GM19240 (cell line): ENCODE measurements at regions not wholly inside any gene's neighbourhood (a gene's known extent, or its start where the extent isn't known, plus 50 kb on each side); places are given as distances from the start of the nearest gene placed in this dataset.

ENCODE experiments used
- DNase-seq: peaks from one replicate; pipeline ENCODE4 v3.0.0; 2011; ENCODE audit warnings: low spot score; ENCODE audit not compliant: insufficient read length

GRCh38 chr2:30368258-30368657 is 78.8 kb upstream of the LCLAT1 start:
- DNase-seq = no peak

DNA sequence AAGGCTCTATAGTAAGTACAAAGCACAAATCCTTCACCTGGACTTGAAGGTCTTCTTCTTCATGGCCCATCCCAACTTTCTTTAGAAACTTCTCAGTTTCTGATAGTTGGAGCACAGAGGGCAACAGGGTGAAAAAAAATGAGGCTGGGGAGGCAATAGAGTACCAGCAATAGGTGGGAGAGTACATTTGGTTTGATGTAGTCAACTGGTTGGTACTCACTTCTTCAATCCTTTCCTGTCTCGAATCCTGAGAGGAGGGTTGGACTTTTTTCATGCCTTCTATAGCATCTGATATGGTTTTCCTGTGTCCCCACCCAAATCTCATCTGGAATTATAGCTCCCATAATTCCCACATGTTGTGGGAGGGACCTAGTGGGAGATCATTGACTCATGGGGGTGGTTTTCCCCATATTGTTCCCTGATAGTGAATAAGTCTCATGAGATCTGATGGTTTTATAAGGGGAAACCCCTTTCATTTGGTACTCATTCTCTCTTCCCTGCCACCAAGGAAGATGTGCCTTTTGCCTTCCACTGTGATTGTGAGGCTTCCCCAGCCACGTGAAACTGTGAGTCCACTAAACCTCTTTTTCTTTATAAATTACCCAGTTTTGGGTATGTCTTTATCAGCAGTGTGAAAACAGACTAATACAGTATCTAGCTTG is 75.9 kb upstream of the LCLAT1 start:
- DNase-seq = no peak

DNA sequence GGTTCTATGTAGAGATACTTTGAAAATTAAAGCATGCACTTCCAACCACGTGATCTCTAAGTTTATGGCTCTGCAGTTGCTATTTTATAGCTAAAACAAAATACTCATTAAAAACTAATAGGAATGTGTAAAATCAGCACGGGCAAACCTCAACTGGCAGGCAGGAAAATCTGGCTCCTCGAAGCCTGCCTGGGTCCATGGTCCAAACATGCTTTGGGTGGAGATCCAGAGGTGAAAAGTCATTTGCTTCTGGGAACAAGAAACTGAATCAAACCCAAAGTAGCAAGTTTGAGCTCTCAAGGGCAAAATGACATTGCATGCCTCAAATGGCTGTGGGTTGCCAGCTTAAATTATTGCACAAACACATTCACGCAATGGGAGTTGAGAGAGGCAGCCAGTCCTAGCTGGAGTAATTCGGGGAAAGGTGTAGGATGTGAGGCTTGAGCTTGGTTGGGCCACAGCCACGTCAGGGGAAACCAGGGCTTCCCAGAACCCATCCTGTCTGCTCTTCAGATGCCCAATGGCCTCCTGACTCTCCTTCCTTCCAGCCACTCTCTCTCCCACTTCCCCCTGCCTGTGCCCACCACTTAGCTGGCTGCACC is 75.2 kb upstream of the LCLAT1 start:
- DNase-seq = no peak

DNA sequence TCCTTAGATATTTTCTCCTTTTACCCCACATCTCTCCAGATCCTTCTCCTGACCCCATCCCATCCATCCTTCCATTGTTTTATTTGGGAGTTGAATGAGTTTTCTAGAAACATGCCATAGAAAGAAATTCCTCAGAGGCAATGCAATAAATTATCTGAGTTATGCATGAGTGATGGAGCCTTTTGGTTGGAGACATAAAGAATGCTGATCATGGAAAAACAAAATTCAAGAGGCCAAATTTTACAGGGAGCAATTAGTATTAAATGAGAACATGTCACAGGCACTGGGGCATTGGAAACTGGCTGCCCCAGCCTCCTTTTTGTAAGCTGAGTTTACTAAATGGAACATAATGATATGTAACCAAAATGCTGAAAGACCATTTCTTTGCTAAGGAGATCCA is 74.2 kb upstream of the LCLAT1 start:
- no peak for DNase-seq

DNA sequence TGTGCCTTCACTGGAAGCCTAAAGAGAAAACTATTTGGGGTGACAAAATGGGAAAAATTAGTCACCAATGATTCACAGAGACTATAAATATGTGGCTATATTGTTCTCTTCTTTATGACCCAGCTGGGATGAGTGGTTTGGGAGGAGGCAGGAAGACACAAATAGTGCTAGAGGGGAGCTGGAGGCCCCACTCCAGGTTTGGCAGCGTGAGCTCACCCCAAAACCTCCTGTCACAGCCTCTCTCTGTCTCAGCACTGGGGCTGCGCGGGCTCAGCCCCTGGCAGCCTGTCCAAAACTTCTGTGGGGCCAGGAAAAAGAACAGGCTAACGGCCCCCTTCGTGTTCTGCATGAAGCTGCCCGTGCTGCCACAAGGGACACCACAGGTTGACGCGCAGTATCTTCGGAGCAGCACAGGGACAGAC is 73.2 kb upstream of the LCLAT1 start:
- DNase-seq = no peak

- DNase-seq = no peak
Measured at GRCh38 chr2:30374380-30374779, 72.7 kb upstream of the LCLAT1 start.

DNA sequence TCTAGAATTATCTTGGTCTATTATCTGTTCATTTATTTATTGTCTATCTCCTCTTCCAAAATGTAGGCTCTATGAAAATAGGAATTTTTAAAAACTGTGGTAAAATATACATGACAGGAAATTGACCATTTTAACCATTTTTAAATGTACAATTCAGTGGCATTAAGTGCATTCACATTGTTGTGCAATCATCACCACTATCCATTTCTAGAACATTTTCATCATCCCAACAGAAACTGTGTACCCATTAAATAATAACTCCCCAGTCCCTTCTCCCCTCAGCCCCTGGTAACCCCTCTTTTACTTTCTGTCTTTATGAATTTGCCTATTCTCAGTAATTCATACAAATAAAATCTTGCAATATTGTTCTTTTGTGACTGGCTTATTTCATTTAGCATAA is 71.1 kb upstream of the LCLAT1 start:
- DNase-seq = no peak

GRCh38 chr2:30379481-30379880 is 67.6 kb upstream of the LCLAT1 start:
- no peak for DNase-seq

DNA sequence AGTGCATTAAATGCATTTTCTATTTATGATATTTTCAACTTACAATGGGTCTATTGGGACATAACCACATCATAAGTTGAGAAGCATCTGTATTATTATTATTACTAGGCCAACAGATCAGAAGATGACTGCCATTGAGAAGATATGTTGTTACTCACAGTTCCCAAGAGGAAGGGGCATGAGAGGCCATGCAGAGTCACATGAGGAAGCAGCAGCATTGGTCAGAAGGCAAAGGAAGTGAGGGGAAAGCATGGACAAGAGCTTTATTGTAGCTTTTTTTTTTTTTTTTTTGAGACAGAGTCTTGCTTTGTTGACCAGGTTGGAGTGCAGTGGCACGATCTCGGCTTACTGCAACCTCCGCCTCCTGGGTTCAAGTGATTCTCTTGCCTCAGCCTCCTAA is 66.2 kb upstream of the LCLAT1 start:
- DNase-seq = no peak

GRCh38 chr2:30382162-30382783 is 64.8 kb upstream of the LCLAT1 start:
- no peak for DNase-seq

GRCh38 chr2:30382995-30383394 is 64.1 kb upstream of the LCLAT1 start:
- no peak for DNase-seq

GRCh38 chr2:30385327-30385726 is 61.7 kb upstream of the LCLAT1 start:
- DNase-seq = no peak

GRCh38 chr2:30392097-30392496 is 54.9 kb upstream of the LCLAT1 start:
- no peak for DNase-seq

GRCh38 chr2:30393510-30393909 is 53.5 kb upstream of the LCLAT1 start:
- no peak for DNase-seq

GRCh38 chr2:30394096-30394495 is 53.0 kb upstream of the LCLAT1 start:
- no peak for DNase-seq

- no peak for DNase-seq
Measured at GRCh38 chr2:30396436-30397232, 50.4 kb upstream of the LCLAT1 start.
